GM19467 (cell line): ENCODE measurements at regions not wholly inside any gene's neighbourhood (a gene's known extent, or its start where the extent isn't known, plus 50 kb on each side); places are given as distances from the start of the nearest gene placed in this dataset.
"Not testable (repeated sequence)": the region's sequence is repeated elsewhere in the genome, so short reads cannot be mapped to it uniquely, and the experiment has no call there.

Experiments
- ATAC-seq: cut with Tn5 transposase; IDR thresholded peaks from one replicate; pipeline ENCODE4 v1.9.1; 2021; ENCODE audit warnings: mild to moderate bottlenecking, moderate library complexity; ENCODE audit not compliant: unreplicated experiment

- no peak for ATAC-seq
Observed at GRCh38 chr18:38759457-38759856, 1193.9 kb upstream of the CELF4 start.

GRCh38 chr18:38756436-38756835 is 1190.8 kb upstream of the CELF4 start:
- no peak for ATAC-seq

- ATAC-seq: no peak
Observed at GRCh38 chr18:38752430-38752829, 1186.8 kb upstream of the CELF4 start.

GRCh38 chr18:38751898-38752297 is 1186.3 kb upstream of the CELF4 start:
- ATAC-seq: no peak

GRCh38 chr18:38751211-38751610 is 1185.6 kb upstream of the CELF4 start:
- no peak for ATAC-seq

- ATAC-seq: no peak
Observed at GRCh38 chr18:38750751-38751150, 1185.2 kb upstream of the CELF4 start.

GRCh38 chr18:38747153-38747552 is 1181.6 kb upstream of the CELF4 start:
- ATAC-seq: no peak

- not testable (repeated sequence) for ATAC-seq
Observed at GRCh38 chr18:38720181-38720580, 1154.6 kb upstream of the CELF4 start.

GRCh38 chr18:38718365-38718901 is 1152.8 kb upstream of the CELF4 start:
- ATAC-seq: no peak

- no peak for ATAC-seq
Observed at GRCh38 chr18:38709122-38709521, 1143.5 kb upstream of the CELF4 start.

GRCh38 chr18:38706373-38706772 is 1140.8 kb upstream of the CELF4 start:
- no peak for ATAC-seq

GRCh38 chr18:38698088-38698487 is 1132.5 kb upstream of the CELF4 start:
- ATAC-seq: no peak

- no peak for ATAC-seq
Observed at GRCh38 chr18:38695559-38696280, 1130.1 kb upstream of the CELF4 start.

GRCh38 chr18:38693104-38693503 is 1127.5 kb upstream of the CELF4 start:
- ATAC-seq: no peak

GRCh38 chr18:38690626-38691025 is 1125.0 kb upstream of the CELF4 start:
- ATAC-seq: no peak

- no peak for ATAC-seq
Observed at GRCh38 chr18:38688416-38688815, 1122.8 kb upstream of the CELF4 start.

GRCh38 chr18:38670486-38670885 is 1104.9 kb upstream of the CELF4 start:
- no peak for ATAC-seq

- no peak for ATAC-seq
Observed at GRCh38 chr18:38664929-38665328, 1099.3 kb upstream of the CELF4 start.

GRCh38 chr18:38663682-38664081 is 1098.1 kb upstream of the CELF4 start:
- no peak for ATAC-seq

- no peak for ATAC-seq
Observed at GRCh38 chr18:38663270-38663669, 1097.7 kb upstream of the CELF4 start.

- no peak for ATAC-seq
Observed at GRCh38 chr18:38654946-38655345, 1089.3 kb upstream of the CELF4 start.

GRCh38 chr18:38651736-38652135 is 1086.1 kb upstream of the CELF4 start:
- ATAC-seq: no peak

GRCh38 chr18:38648179-38648578 is 1082.6 kb upstream of the CELF4 start:
- no peak for ATAC-seq
